Astrocyte (in vitro differentiated cells and primary cell): ENCODE measurements at regions not wholly inside any gene's neighbourhood (a gene's known extent, or its start where the extent isn't known, plus 50 kb on each side); places are given as distances from the start of the nearest gene placed in this dataset.

Source experiments
- DNase-seq: peaks from one replicate; pipeline ENCODE4 v3.0.0-alpha.2; 2010; ENCODE audit warnings: low read depth
- FAIRE-seq: peaks from 2 replicates; lab custom pipeline; 2011; peaks lifted over from hg19 to GRCh38; lab: Jason Lieb, UNC
- H2AFZ ChIP-seq: 2 replicates; pipeline ENCODE4 v1.6.0; 2012; ENCODE audit warnings: low read depth, low read length, inconsistent platforms
- H3K27ac ChIP-seq: 2 replicates; pipeline ENCODE4 v1.5.1; 2011; ENCODE audit warnings: low read depth, low read length, inconsistent platforms
- H3K27me3 ChIP-seq: 2 replicates; pipeline ENCODE4 v1.6.0; 2011; ENCODE audit warnings: low read length, inconsistent platforms; ENCODE audit not compliant: insufficient read depth
- H3K36me3 ChIP-seq: 2 replicates; pipeline ENCODE4 v1.5.1; 2011; ENCODE audit warnings: low read length, inconsistent platforms; ENCODE audit not compliant: insufficient read depth
- H3K4me1 ChIP-seq: 2 replicates; pipeline ENCODE4 v1.5.1; 2011; ENCODE audit warnings: low read length, inconsistent platforms; ENCODE audit not compliant: insufficient read depth
- H3K4me2 ChIP-seq: 2 replicates; pipeline ENCODE4 v1.6.0; 2012; ENCODE audit warnings: low read length, inconsistent platforms
- H3K4me3 ChIP-seq: 2 replicates; pipeline ENCODE4 v1.5.1; 2011; ENCODE audit warnings: low read depth, mild to moderate bottlenecking, low read length, inconsistent platforms; ENCODE audit not compliant: insufficient read depth
- H3K79me2 ChIP-seq: 2 replicates; pipeline ENCODE4 v1.6.0; 2012; ENCODE audit warnings: mild to moderate bottlenecking, low read length, inconsistent platforms; ENCODE audit not compliant: insufficient read depth
- H3K9ac ChIP-seq: 2 replicates; pipeline ENCODE4 v1.6.0; 2012; ENCODE audit warnings: mild to moderate bottlenecking, low read length, inconsistent platforms
- H3K9me3 ChIP-seq: 2 replicates; pipeline ENCODE4 v1.5.1; 2012; ENCODE audit warnings: low read depth, mild to moderate bottlenecking, low read length, inconsistent platforms; ENCODE audit not compliant: insufficient read depth
- H4K20me1 ChIP-seq: 2 replicates; pipeline ENCODE4 v1.6.0; 2012; ENCODE audit warnings: low read length, inconsistent platforms; ENCODE audit not compliant: insufficient read depth
- H3K27ac Mint-ChIP-seq: one replicate; pipeline ENCODE4 v1.8.0; 2021; ENCODE audit warnings: mild to moderate bottlenecking, mixed read lengths; ENCODE audit not compliant: unreplicated experiment
- H3K27me3 Mint-ChIP-seq: one replicate; pipeline ENCODE4 v1.8.0; 2021; ENCODE audit warnings: low read depth, mixed read lengths; ENCODE audit not compliant: unreplicated experiment
- H3K36me3 Mint-ChIP-seq: one replicate; pipeline ENCODE4 v1.8.0; 2021; ENCODE audit warnings: low read depth, mixed read lengths; ENCODE audit not compliant: unreplicated experiment
- H3K4me1 Mint-ChIP-seq: one replicate; pipeline ENCODE4 v1.8.0; 2021; ENCODE audit warnings: low read depth, mixed read lengths; ENCODE audit not compliant: unreplicated experiment
- H3K4me3 Mint-ChIP-seq: one replicate; pipeline ENCODE4 v1.8.0; 2021; ENCODE audit warnings: mild to moderate bottlenecking, moderate library complexity, mixed read lengths; ENCODE audit not compliant: unreplicated experiment
- H3K9me3 Mint-ChIP-seq: one replicate; pipeline ENCODE4 v1.8.0; 2021; ENCODE audit warnings: mild to moderate bottlenecking, mixed read lengths; ENCODE audit not compliant: unreplicated experiment
- EZH2 ChIP-seq: IDR thresholded peaks from 2 replicates; pipeline ENCODE4 v1.6.1; 2012; ENCODE audit warnings: mild to moderate bottlenecking, low read length, inconsistent platforms; ENCODE audit not compliant: insufficient read depth
- TF ChIP-seq, protein P1 (sequence below): IDR thresholded peaks from 2 replicates; pipeline ENCODE4 v1.5.1; 2011; ENCODE audit warnings: low read depth, mild to moderate bottlenecking, inconsistent platforms, low read length, moderate library complexity; ENCODE audit not compliant: insufficient read depth

- Histone ChIP-seq H3K36me3 (no peaks in the 10 kb centered on the region), H3K9me3 (no peaks in the 10 kb centered on the region), H3K4me2 (no peak overlapping the region), H3K27me3 (no peaks in the 10 kb centered on the region), H3K27ac (no peak overlapping the region), H3K9ac (no peak overlapping the region), H3K79me2 (no peaks in the 10 kb centered on the region), H4K20me1 (no peaks in the 10 kb centered on the region), H3K4me3 (no peak overlapping the region), H3K4me1 (peaks cover 2% of the 10 kb centered on the region), H2AFZ (no peak overlapping the region)
- H3K36me3 Mint-ChIP-seq: no peaks in the 10 kb centered on the region
- DNase-seq (no peak), FAIRE-seq (no peak)
- TF ChIP-seq, protein P1, sequence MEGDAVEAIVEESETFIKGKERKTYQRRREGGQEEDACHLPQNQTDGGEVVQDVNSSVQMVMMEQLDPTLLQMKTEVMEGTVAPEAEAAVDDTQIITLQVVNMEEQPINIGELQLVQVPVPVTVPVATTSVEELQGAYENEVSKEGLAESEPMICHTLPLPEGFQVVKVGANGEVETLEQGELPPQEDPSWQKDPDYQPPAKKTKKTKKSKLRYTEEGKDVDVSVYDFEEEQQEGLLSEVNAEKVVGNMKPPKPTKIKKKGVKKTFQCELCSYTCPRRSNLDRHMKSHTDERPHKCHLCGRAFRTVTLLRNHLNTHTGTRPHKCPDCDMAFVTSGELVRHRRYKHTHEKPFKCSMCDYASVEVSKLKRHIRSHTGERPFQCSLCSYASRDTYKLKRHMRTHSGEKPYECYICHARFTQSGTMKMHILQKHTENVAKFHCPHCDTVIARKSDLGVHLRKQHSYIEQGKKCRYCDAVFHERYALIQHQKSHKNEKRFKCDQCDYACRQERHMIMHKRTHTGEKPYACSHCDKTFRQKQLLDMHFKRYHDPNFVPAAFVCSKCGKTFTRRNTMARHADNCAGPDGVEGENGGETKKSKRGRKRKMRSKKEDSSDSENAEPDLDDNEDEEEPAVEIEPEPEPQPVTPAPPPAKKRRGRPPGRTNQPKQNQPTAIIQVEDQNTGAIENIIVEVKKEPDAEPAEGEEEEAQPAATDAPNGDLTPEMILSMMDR: no peak
- TF ChIP-seq EZH2: no peak
- H3K4me3 Mint-ChIP-seq: no peak overlapping the region
- H3K9me3 Mint-ChIP-seq: peaks cover 2% of the 10 kb centered on the region
- no peak overlapping the region for H3K27ac Mint-ChIP-seq
- H3K4me1 Mint-ChIP-seq: no peaks in the 10 kb centered on the region
- no peaks in the 10 kb centered on the region for H3K27me3 Mint-ChIP-seq
These were observed 448.9 kb upstream of the FAR2 start for GRCh38 chr12:28700161-28700560.

- H3K27me3 ChIP-seq: no peaks in the 10 kb centered on the region
- no peaks in the 10 kb centered on the region for H3K36me3 Mint-ChIP-seq
- peaks cover 11% of the 10 kb centered on the region for H3K4me1 Mint-ChIP-seq
- H3K27ac ChIP-seq: no peak overlapping the region
- no peaks in the 10 kb centered on the region for H4K20me1 ChIP-seq
- no peak overlapping the region for H3K27ac Mint-ChIP-seq
- no peak overlapping the region for H3K4me2 ChIP-seq
- H3K36me3 ChIP-seq: no peaks in the 10 kb centered on the region
- H3K4me1 ChIP-seq: peaks cover 10% of the 10 kb centered on the region
- H3K9me3 Mint-ChIP-seq: peaks cover 2% of the 10 kb centered on the region
- no peaks in the 10 kb centered on the region for H3K79me2 ChIP-seq
- DNase-seq (peak; percentile 47), FAIRE-seq (peak; percentile 59)
- H3K9me3 ChIP-seq: no peaks in the 10 kb centered on the region
- H3K9ac ChIP-seq: no peak overlapping the region
- no peak overlapping the region for H2AFZ ChIP-seq
- TF ChIP-seq EZH2: no peak
- TF ChIP-seq, protein P1: no peak
- no peak overlapping the region for H3K4me3 ChIP-seq
- H3K27me3 Mint-ChIP-seq: no peaks in the 10 kb centered on the region
- no peak overlapping the region for H3K4me3 Mint-ChIP-seq
These were observed 444.5 kb upstream of the FAR2 start for GRCh38 chr12:28704477-28705169.

DNA sequence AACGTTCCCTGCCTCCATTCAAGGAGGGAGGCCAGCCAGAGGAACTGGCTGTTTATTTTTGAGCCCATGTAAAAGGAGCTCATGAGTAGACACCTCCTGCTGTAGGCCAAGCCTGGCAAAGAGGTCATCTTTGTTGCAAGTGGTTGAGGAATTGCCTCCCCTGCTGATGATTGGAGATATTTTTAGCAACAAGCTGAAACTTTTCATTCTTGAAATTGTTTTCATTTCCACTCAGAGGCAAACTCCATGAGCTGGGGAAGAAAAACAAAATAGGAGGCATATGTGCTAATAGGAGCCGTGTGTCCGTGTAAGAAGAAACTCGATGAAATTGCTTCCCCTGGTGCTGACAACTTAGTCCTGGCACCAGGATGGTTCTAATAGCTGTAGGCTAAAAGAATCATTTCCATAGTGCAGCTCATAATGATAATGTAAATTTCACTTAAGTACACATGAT lies 440.1 kb upstream of the FAR2 start:
- TF ChIP-seq, protein P1: no peak
- TF ChIP-seq EZH2: no peak
- peak overlapping the region; percentile 40 for H3K4me2 ChIP-seq
- Mint-ChIP-seq H3K36me3 (no peaks in the 10 kb centered on the region), H3K4me1 (peaks cover 31% of the 10 kb centered on the region), H3K27ac (peak overlapping the region; percentile 85), H3K4me3 (no peak overlapping the region), H3K9me3 (peaks cover 1% of the 10 kb centered on the region), H3K27me3 (no peaks in the 10 kb centered on the region)
- H3K27me3 ChIP-seq: no peaks in the 10 kb centered on the region
- H3K27ac ChIP-seq: peak overlapping the region; percentile 39
- H3K9me3 ChIP-seq: no peaks in the 10 kb centered on the region
- no peaks in the 10 kb centered on the region for H4K20me1 ChIP-seq
- H3K9ac ChIP-seq: no peak overlapping the region
- H3K4me1 ChIP-seq: peaks cover 23% of the 10 kb centered on the region
- no peaks in the 10 kb centered on the region for H3K79me2 ChIP-seq
- no peaks in the 10 kb centered on the region for H3K36me3 ChIP-seq
- H2AFZ ChIP-seq: no peak overlapping the region
- peak; percentile 95 for FAIRE-seq
- peak; percentile 77 for DNase-seq
- H3K4me3 ChIP-seq: no peak overlapping the region
